ENCODE measurements at regions not wholly inside any gene's neighbourhood (a gene's known extent, or its start where the extent isn't known, plus 50 kb on each side); places are given as distances from the start of the nearest gene placed in this dataset.

DNA sequence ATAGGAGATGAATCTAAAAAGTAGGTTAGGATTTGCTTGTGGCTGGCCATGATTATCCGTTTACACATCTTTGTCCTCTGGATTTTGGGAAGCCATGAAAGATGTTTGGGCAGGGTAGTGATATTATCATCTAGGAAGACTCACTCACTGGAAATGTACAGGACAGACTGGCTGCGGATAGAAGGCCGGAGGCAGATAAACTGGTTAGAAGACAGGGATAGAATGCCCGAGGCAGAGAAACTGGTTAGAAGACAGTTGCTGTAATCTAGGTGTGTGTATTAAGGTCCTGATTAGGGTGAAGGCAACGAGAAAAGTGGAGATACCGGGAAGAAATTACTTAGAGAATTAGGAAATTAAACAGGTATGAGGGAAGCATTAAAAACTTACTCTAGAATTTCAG is 68.8 kb downstream of the SPRY1 start:
- TF ChIP-seq POLR2A (IDR thresholded peaks at IDR 0.05), result no peak
- TF ChIP-seq, protein P1, sequence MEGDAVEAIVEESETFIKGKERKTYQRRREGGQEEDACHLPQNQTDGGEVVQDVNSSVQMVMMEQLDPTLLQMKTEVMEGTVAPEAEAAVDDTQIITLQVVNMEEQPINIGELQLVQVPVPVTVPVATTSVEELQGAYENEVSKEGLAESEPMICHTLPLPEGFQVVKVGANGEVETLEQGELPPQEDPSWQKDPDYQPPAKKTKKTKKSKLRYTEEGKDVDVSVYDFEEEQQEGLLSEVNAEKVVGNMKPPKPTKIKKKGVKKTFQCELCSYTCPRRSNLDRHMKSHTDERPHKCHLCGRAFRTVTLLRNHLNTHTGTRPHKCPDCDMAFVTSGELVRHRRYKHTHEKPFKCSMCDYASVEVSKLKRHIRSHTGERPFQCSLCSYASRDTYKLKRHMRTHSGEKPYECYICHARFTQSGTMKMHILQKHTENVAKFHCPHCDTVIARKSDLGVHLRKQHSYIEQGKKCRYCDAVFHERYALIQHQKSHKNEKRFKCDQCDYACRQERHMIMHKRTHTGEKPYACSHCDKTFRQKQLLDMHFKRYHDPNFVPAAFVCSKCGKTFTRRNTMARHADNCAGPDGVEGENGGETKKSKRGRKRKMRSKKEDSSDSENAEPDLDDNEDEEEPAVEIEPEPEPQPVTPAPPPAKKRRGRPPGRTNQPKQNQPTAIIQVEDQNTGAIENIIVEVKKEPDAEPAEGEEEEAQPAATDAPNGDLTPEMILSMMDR (IDR thresholded peaks at IDR 0.05), result no peak
